ENCODE measurements at regions not wholly inside any gene's neighbourhood (a gene's known extent, or its start where the extent isn't known, plus 50 kb on each side); places are given as distances from the start of the nearest gene placed in this dataset.
A peak's percentile ranks its signal among the peaks of the same experiment; 100 is the strongest.
"Not testable (repeated sequence)": the region's sequence is repeated elsewhere in the genome, so short reads cannot be mapped to it uniquely, and the experiment has no call there.

DNA sequence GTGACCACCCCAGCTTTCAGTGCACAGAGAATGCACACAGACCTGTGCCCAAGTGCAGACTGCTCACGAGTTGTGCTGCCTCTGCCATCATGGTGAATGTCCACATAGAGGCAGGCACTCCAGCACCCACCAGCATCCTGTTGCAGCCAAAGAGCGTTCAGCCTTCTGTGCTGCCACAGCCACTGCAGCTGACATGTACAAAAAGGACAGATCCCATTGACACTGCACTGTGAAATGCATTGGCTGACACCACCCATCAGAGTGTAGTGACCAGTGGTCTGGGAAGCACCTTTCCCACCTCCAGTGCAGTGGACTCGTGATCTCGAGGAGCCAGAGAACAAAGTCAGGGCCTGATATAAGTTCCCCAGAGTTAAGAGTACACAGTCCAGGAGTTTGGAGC, 260.3 kb downstream of the RAP2B start (continued):
- TF ChIP-seq, protein P1, sequence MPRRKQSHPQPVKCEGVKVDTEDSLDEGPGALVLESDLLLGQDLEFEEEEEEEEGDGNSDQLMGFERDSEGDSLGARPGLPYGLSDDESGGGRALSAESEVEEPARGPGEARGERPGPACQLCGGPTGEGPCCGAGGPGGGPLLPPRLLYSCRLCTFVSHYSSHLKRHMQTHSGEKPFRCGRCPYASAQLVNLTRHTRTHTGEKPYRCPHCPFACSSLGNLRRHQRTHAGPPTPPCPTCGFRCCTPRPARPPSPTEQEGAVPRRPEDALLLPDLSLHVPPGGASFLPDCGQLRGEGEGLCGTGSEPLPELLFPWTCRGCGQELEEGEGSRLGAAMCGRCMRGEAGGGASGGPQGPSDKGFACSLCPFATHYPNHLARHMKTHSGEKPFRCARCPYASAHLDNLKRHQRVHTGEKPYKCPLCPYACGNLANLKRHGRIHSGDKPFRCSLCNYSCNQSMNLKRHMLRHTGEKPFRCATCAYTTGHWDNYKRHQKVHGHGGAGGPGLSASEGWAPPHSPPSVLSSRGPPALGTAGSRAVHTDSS (tag by site-specific recombination; IDR thresholded peaks at IDR 0.05) = no peak

DNA sequence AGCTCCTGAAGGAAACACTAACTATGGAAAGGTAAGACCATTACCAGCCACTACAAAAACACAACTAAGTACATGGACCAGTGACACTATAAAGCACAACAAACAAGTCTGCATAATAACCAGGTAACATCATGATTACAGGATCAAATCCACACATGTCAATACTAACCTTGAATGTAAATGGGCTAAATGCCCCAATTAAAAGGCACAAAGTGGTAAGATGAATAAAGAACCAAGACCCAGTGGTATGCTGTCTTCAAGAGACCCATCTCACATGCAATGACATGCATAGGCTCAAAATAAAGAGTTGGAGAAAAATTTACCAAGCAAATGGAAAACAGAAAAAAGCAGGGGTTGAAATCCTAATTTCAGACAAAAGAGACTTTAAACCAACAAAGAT, 261.8 kb downstream of the RAP2B start:
- CTCF ChIA-PET; POLR2A ChIA-PET; H3K4me1 ChIP-seq (ENCODE audit: control insufficient read depth, insufficient read depth, low read length); H3K27ac ChIP-seq (ENCODE audit: extremely low read depth, low read depth, low read length); H3K36me3 ChIP-seq (ENCODE audit: control insufficient read depth in 2 of 2, insufficient read depth in 1 of 2, low read length in 2 of 2); H3K9me3 ChIP-seq (ENCODE audit: control insufficient read depth, insufficient read depth, low read depth, low read length); H3K4me3 ChIP-seq (ENCODE audit: low read depth, low read length): not testable (repeated sequence)
- peak; percentile 55; the same call in 1 of the 2 replicates for TF ChIP-seq TRIM28 (IDR thresholded peaks at IDR 0.05; ENCODE audit: borderline replicate concordance, low read length)
- peak; percentile 78 for TF ChIP-seq SETDB1 (IDR thresholded peaks at IDR 0.05; ENCODE audit: insufficient read length, low read length)
- peak; percentile 57 for TF ChIP-seq ZNF529 (tag by site-specific recombination; IDR thresholded peaks at IDR 0.05; ENCODE audit: insufficient replicate concordance)

GRCh38 chr3:153426344-153426743, 264.3 kb downstream of the RAP2B start:
- Histone ChIP-seq H3K9me3 (ENCODE audit: control insufficient read depth, insufficient read depth, low read depth, low read length) (no peaks in the 10 kb centered on the region), H3K4me1 (ENCODE audit: control insufficient read depth, insufficient read depth, low read length) (no peaks in the 10 kb centered on the region)

More at GRCh38 chr3:153426344-153426743, 264.3 kb downstream of the RAP2B start:
- H3K36me3 ChIP-seq (ENCODE audit: control insufficient read depth in 2 of 2, insufficient read depth in 1 of 2, low read length in 2 of 2) = no peaks in the 10 kb centered on the region
- TF ChIP-seq ZNF624 (tag by site-specific recombination; IDR thresholded peaks at IDR 0.05) (no peak), SETDB1 (IDR thresholded peaks at IDR 0.05; ENCODE audit: insufficient read length, low read length) (no peak), ZNF423 (tag by site-specific recombination; IDR thresholded peaks at IDR 0.05) (no peak), CTCF (tag by site-specific recombination; IDR thresholded peaks at IDR 0.05) (no peak), ZNF132 (tag by site-specific recombination; IDR thresholded peaks at IDR 0.05; ENCODE audit: borderline replicate concordance) (no peak), ZNF707 (tag by site-specific recombination; IDR thresholded peaks at IDR 0.05) (no peak), ZNF23 (tag by site-specific recombination; IDR thresholded peaks at IDR 0.05; ENCODE audit: borderline replicate concordance) (no peak), ZNF138 (tag by site-specific recombination; IDR thresholded peaks at IDR 0.05; ENCODE audit: borderline replicate concordance) (no peak), KLF7 (tag by site-specific recombination; IDR thresholded peaks at IDR 0.05; ENCODE audit: borderline replicate concordance) (no peak), ZNF473 (tag by site-specific recombination; IDR thresholded peaks at IDR 0.05) (no peak), ZNF311 (tag by site-specific recombination; IDR thresholded peaks at IDR 0.05; ENCODE audit: borderline replicate concordance) (no peak), FEZF1 (tag by site-specific recombination; IDR thresholded peaks at IDR 0.05) (no peak), ZNF658 (tag by site-specific recombination; IDR thresholded peaks at IDR 0.05) (no peak), ZNF394 (tag by site-specific recombination; IDR thresholded peaks at IDR 0.05; ENCODE audit: borderline replicate concordance) (no peak)
- TF ChIP-seq, protein P2, sequence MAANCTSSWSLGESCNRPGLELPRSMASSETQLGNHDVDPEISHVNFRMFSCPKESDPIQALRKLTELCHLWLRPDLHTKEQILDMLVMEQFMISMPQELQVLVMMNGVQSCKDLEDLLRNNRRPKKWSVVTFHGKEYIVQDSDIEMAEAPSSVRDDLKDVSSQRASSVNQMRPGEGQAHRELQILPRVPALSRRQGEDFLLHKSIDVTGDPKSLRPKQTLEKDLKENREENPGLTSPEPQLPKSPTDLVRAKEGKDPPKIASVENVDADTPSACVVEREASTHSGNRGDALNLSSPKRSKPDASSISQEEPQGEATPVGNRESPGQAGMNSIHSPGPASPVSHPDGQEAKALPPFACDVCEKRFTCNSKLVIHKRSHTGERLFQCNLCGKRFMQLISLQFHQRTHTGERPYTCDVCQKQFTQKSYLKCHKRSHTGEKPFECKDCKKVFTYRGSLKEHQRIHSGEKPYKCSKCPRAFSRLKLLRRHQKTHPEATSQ (tag by site-specific recombination; IDR thresholded peaks at IDR 0.05) = no peak
- TF ChIP-seq, protein P3, sequence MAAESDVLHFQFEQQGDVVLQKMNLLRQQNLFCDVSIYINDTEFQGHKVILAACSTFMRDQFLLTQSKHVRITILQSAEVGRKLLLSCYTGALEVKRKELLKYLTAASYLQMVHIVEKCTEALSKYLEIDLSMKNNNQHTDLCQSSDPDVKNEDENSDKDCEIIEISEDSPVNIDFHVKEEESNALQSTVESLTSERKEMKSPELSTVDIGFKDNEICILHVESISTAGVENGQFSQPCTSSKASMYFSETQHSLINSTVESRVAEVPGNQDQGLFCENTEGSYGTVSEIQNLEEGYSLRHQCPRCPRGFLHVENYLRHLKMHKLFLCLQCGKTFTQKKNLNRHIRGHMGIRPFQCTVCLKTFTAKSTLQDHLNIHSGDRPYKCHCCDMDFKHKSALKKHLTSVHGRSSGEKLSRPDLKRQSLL (tag by site-specific recombination; IDR thresholded peaks at IDR 0.05) = no peak
- ChIA-PET CTCF (no interaction called here), POLR2A (no interaction called here)
- H3K27ac ChIP-seq (ENCODE audit: extremely low read depth, low read depth, low read length) = no peak overlapping the region
- H3K4me3 ChIP-seq (ENCODE audit: low read depth, low read length) = no peak overlapping the region

All from HEK293 (cell line).